ENCODE measurements at regions not wholly inside any gene's neighbourhood (a gene's known extent, or its start where the extent isn't known, plus 50 kb on each side); places are given as distances from the start of the nearest gene placed in this dataset.
A peak's percentile ranks its signal among the peaks of the same experiment; 100 is the strongest.

GRCh38 chr18:75586130-75586889, 158.8 kb upstream of the SMIM21 start:
- DNase-seq (ENCODE audit: low spot score) = no peak

- DNase-seq (ENCODE audit: low spot score) = no peak
Measured at GRCh38 chr18:75582940-75583339, 155.4 kb upstream of the SMIM21 start.

DNA sequence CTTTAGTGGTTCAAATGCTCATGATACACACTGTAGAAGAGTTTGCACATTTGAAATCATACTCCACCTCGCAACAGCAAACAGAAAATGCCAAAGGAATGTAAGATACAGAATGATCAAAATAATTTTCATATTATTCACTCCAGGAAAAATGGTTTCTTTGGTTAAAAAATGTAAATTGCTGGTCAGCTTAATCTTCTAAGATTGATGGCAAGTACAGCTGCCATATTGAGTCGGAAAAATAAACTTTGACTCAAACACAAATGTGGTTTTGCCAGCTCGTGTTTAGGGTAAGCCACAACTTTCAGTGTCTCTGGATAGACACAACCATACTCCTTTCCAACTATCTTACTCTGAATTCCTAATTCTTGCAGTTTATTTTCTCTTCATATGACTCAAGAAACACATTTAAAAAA, 154.9 kb upstream of the SMIM21 start:
- no peak for DNase-seq (ENCODE audit: low spot score)

GRCh38 chr18:75581336-75582131, 154.0 kb upstream of the SMIM21 start:
- no peak for DNase-seq (ENCODE audit: low spot score)

DNA sequence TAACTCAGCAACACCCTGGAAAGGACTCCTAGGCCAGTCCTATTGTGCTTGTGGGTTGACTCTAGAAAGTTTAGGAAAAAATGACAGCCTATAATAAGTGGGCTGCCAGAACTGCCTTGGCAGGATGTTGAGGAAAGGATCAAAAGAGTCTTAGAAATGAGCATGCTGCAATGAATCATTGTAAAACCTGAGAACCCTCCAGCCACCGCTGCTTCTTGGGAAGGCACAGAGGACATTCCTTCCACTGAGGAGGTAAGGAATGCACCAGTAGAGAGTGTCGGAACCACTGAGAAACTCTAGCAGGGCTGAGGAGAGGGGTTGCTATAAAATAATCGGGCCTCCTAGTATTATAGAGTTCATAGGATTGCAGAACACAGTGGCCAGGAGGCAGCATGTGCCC, 146.7 kb upstream of the SMIM21 start:
- DNase-seq (ENCODE audit: low spot score) = no peak

DNA sequence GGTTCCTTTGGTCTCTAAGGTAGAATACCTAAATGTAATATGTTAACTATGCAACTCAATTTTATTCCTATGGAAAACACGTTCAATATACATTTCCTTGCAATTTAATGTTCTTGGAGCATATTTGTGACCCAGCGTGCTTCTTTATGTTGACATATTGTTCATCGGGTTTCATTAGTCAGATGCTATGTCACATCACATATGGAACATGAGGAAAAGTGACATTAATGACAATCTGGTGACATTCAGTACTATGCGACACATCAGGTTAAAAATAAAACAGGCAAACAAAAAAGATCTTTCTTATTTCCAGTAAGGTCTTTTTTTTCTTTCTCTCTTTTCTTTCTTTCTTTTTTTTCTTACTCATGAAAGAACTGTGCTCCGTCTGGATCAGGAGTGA, 135.6 kb upstream of the SMIM21 start:
- DNase-seq (ENCODE audit: low spot score) = no peak

DNA sequence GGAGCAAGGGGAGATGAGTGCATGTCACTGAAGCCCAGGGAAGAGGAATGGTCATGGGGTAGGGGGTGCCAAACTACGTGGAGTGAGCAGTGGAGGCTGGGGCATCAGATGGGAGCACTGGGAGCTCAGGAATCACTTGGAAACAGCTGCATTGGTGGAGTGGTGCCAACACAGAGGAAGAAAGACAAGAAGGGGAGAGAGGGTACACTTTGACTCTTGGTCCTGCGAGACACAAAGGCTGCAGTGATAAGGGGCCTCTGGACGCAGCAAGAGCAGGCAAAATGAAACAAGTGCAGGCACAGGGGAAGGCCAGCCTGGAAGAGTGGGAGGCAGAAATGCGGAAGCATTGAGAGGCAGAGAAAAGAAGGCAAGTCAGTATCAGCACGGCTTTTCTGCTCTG, 134.7 kb upstream of the SMIM21 start:
- DNase-seq (ENCODE audit: low spot score) = no peak

DNA sequence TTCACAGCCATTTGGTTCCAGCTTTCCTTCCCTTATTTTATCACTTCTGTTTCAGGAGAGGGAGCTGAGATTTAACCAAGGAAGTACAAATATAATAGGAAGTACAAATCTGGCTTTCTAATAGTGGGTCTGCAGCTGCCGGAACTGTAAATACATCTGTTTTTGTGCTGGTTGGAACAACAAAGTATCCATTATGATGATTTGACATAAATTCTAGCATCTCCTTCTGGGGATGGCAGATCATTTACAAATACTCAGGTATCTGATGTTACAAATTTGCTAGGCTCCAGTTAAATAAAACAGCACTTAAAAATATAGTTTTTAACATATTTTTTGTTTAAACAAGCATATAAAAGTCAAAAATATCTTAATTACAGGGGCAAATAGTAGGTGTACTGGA, 131.3 kb upstream of the SMIM21 start:
- DNase-seq (ENCODE audit: low spot score) = no peak

DNA sequence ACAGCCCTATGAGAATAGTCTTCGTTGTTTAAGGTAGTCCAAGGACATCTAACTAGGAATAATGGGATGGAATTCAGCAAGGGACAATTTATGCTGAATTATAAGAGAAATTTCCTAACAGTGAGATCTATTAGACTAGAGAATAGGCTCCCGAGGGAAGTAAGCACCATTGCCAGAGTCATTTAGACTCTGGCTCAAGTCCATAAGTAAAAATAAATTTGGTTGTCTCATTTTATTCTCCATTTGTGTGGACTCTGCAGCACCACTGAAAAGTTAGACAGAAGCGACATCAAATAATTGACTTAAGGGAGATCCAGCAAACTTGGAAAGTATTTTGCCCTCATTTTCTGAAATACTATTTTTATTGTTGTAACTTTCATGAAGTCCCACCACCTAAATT, 129.3 kb upstream of the SMIM21 start:
- no peak for DNase-seq (ENCODE audit: low spot score)

DNA sequence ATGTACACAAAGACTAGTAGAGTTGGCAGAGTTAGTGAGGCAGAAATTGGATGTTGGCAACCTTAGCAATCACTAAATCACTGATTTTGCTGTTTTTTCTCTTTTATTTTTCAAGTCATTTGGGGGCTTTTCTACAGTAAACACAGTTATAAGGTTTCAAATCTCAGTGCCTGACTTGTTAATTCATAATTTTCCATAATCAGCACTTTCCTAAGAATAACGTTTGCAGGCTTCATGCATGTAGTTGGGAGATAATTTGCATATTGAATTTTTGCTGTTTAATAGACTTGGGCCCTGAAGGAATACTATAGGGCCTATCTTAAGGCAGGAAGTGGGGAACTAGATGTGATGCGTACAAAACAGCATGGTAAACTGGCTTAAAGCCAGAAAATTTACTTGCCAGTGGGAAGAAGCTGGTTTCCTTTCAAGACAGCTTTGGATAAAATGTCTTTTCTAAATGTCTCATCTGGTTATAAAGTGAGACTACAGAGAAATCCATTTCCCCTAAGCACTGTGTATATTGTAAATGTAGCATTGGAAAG, 127.2 kb upstream of the SMIM21 start:
- DNase-seq (ENCODE audit: low spot score) = no peak

DNA sequence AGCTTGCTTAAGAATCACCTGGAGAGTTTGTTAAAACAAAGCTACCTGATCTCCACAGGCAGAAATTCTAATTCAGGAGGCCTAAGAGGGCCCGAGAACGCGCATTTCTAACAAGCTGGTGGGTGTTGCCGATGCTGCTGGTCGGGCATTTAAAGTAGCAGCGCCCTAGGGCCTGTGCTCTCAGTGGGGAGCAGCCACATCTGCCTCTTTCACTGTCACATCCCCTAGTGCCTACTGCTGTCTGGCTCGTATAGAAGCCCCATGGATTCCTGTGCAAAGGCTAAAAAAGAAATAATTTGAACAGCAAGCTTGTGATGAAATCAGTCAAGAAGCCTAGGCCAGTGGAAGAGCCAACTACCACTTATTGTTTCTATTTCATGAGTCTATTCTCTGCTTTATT, 126.7 kb upstream of the SMIM21 start:
- no peak for DNase-seq (ENCODE audit: low spot score)

GRCh38 chr18:75553021-75553420, 125.5 kb upstream of the SMIM21 start:
- DNase-seq (ENCODE audit: low spot score) = no peak

DNA sequence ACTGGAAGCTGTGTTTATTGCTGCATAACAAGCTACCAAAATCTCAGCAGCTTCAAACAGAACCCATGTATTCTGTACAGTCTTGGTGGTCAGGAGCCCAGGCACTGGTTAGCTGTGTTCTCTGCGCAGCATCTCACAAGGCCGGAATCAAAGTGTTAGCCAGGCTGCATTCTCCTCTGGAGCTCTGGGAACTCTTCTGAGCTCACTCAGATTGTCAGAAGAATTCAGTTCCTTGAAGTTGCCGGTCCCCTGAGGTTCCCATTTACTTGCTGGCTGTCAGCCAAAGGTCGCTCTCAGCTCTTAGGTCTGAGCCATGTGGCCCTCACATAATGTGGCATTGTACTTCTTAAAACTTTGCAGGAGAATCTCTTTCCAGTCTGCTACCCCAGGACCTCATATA, 123.6 kb upstream of the SMIM21 start:
- no peak for DNase-seq (ENCODE audit: low spot score)

DNA sequence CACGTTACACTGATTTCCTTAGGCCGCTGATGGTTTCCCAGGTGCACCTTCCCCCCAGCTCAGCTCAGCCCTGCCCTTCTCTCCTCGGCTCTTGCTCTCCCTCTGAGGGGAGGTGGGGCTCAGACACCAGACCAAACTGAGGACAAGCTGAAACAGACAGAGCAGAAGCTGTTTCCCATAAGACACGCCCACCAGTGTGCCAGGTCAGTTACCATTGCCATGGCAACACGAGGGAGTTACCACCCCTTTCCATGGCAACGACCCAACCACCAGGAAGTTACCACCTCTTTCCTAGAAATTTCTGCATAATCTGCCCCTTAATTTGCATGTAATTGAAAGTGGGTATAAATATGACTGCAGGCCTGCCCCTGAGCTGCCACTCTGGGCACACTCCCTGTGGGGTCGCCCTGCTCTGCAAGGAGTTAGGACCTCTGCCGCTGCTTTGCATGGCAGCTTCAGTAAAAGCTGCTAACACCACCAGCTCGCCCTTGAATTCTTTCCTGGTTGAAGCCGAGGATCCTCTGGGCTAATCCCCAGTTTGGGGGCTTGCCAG, 120.9 kb upstream of the SMIM21 start:
- no peak for DNase-seq (ENCODE audit: low spot score)

DNA sequence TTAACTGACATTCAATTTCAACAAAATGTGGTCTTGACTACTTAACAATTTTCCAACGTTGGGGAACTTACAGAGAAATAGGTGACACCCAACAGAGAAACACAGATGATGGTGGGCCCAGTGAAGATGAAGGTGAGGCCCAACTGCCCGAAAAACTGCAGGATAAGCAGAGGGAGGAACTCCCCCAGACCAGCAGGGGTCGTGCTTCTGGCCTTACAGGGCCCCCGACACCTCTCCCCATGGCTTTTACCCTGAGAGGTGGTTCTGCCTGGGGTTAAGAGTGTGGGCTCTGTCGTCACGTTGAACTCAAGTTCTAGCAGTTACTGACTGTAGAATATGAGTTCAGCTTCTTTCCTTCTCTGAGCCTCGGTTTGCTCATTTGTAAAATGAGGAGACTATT, 119.5 kb upstream of the SMIM21 start:
- DNase-seq (ENCODE audit: low spot score) = peak; percentile 8

- DNase-seq (ENCODE audit: low spot score) = no peak
Measured at GRCh38 chr18:75545189-75545588, 117.7 kb upstream of the SMIM21 start.

DNA sequence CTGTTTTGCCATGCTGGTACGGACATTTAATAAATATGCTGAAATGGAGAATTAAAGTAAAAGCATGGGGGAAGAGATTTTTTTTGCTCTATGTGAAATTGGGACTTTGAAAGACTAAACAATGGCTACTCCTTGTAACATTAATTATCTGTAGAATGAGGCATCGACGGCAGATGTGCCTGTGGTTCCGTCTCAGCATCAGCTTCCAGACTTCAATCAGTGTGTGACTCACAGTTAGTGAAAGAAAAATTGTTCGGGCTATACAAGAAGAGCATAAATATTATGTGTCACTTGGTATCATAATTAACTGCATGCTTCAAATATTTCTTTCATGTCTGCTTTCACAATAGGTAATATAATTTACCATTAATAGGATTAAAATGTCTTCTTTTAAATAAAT, 117.0 kb upstream of the SMIM21 start:
- DNase-seq (ENCODE audit: low spot score) = no peak

DNA sequence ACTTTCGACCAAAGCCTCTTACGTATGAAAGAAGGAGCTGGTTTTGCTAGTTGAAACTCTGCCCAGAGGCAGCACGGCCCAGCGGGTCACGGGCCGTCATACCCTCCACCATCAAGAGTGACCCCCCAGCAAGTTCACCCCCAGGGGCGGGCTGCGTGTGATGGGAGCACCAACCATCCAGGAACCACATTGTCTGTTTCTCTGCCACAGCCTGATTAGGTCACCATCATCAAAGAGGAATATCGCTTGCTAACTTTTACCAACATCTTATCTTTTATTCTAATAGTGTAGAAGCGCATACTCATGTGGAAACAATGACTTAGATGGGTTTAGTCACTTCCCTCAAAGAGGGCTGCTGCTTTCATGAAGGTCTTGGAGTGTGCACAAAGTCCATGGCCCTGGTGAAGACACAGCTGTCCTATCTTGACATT, 116.6 kb upstream of the SMIM21 start:
- DNase-seq (ENCODE audit: low spot score) = no peak

DNA sequence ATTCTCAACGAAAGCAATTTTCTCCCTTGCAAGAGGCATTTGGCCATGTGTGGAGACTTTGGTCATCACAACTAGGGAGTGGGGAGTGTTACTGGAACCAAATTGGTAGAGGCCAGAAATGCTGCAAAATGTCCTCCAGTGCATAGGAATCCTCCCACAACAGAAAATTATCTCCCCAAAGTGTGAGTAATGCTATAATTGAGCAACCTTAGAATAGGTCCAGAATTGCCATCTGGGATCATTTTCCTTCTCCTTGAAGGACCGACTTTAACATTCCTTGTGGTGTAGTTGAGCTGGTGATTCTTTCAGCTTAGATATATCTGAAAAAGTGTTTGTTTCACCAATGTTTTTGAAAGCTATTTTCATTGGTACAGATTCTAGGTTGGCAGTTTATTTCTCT, 111.2 kb upstream of the SMIM21 start:
- no peak for DNase-seq (ENCODE audit: low spot score)

DNA sequence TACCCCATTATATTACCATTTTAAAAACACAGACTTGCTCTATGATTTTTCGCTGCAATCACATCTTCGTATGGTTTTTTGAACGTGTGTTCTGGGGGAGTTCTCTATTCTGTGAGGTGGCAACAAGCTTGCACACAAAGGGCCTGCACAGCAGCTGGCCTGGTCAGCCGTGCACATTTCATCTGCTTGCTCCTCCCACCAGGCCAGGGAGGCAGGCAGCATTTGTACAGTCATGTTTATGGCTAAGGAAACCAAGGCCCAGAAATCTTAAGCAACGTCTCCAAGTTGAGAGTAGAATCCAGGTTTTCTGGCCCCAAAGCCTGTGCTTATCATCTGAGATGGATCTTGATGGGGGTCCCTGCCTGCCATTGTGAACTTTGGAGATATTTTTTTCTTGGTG, 106.4 kb upstream of the SMIM21 start:
- DNase-seq (ENCODE audit: low spot score) = no peak

DNA sequence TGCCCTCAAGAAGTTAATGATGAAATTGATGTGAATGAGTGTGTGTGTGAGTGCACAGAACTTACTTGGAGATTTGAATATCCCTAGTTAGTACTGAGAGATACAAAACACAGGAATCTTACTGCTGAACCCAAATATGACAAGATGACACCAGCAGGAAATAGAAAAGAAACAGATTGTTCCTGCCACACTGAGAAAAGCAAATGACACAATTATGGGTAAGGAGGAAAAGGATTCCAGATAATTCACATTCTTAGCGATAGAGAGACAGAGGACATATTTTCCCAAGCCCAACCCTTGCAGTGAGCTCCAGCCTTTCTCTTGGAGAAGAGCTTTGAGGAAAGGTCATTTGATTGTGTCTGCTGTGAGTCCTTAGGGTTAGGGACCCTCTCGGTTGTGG, 105.7 kb upstream of the SMIM21 start:
- DNase-seq (ENCODE audit: low spot score) = no peak

- no peak for DNase-seq (ENCODE audit: low spot score)
Measured at GRCh38 chr18:75531851-75532459, 104.5 kb upstream of the SMIM21 start.
